HL-60 (cell line): ENCODE measurements at regions not wholly inside any gene's neighbourhood (a gene's known extent, or its start where the extent isn't known, plus 50 kb on each side); places are given as distances from the start of the nearest gene placed in this dataset.

Source experiments
- DNase-seq, 2 experiments: peaks; one replicate each; pipeline ENCODE4 v3.0.0-alpha.2; 2010 to 2020; ENCODE audit warnings: low read depth in 1 of 2, low spot score in 1 of 2
- H3K27ac ChIP-seq: fragments of 250-450 bp; sonication (Bioruptor Pico); replicated peaks from 2 replicates; pipeline ENCODE4 v1.5.1; 2020; ENCODE audit warnings: mild to moderate bottlenecking, moderate library complexity
- H3K27me3 ChIP-seq: fragments of 250-450 bp; sonication (Bioruptor Pico); 2 replicates; pipeline ENCODE4 v1.5.1; 2021; ENCODE audit warnings: mild to moderate bottlenecking, moderate library complexity; ENCODE audit not compliant: insufficient read depth, poor library complexity, severe bottlenecking
- H3K4me3 ChIP-seq: replicated peaks from 2 replicates; pipeline ENCODE4 v1.5.1; 2011; ENCODE audit warnings: mild to moderate bottlenecking, control low read depth, low read length; ENCODE audit not compliant: insufficient read depth
- CTCF ChIP-seq: IDR thresholded peaks from one replicate; pipeline ENCODE4 v1.5.1; 2011; ENCODE audit warnings: low read length, control low read depth, inconsistent platforms; ENCODE audit not compliant: insufficient read depth
- GABPA ChIP-seq: IDR thresholded peaks from 2 replicates; pipeline ENCODE4 v1.6.1; 2012; ENCODE audit warnings: low read depth
- POLR2AphosphoS5 ChIP-seq: IDR thresholded peaks from 2 replicates; pipeline ENCODE4 v1.6.1; 2012; ENCODE audit warnings: low read depth
- REST ChIP-seq: IDR thresholded peaks from 2 replicates; pipeline ENCODE4 v1.6.1; 2012; ENCODE audit warnings: low read depth; ENCODE audit not compliant: insufficient replicate concordance
- SPI1 ChIP-seq: IDR thresholded peaks from 2 replicates; pipeline ENCODE4 v1.6.1; 2012; ENCODE audit warnings: low read depth, mild to moderate bottlenecking, borderline replicate concordance

DNA sequence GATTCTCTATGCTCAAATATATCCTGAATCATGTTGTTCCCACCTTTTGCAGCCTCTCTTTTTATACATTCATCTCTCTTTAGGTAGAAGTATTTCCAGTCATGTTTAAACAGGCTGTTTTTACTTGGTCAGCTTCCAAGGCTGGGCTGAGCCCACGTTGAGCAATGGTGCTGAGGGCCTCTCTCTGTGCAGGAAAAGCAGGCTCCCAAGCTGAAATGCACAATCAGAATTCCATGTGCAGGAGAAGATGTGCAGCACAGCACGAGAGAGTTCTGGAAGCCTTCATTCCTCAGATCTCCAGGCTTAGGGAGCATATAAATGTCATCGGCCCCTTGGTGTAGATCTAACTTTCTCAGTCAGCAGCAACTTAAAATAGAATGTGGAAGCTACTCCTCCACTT lies 588.5 kb downstream of the TNS3 start:
- no peak for TF ChIP-seq REST
- TF ChIP-seq POLR2AphosphoS5 = no peak
- TF ChIP-seq GABPA = no peak
- TF ChIP-seq CTCF = no peak
- no peak for TF ChIP-seq SPI1
- Histone ChIP-seq H3K4me3 (no peak overlapping the region), H3K27me3 (no peaks in the 10 kb centered on the region), H3K27ac (no peak overlapping the region)
- DNase-seq = no peak

DNA sequence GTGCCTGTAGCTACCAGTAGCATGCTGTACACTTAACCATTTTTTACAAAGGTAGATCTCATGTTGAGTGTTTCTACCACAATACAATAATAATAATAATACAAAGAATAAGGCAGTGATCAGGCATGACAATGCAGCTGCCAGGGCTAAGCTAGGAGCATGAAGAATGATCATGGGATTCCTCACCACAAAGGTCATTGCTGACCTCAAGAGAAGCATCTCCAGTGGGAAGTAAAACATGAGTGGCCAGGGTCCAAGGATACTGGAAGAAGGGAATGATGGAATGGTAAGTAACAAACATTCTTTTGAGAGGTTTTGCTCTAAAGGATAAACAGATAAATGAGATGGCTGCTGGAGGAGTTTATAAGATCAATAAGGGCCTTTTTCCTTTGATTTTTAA lies 591.1 kb downstream of the TNS3 start:
- DNase-seq = no peak

GRCh38 chr7:46989247-46989646 lies 592.7 kb downstream of the TNS3 start:
- no peaks in the 10 kb centered on the region for H3K27me3 ChIP-seq
- no peak for TF ChIP-seq POLR2AphosphoS5
- no peak for TF ChIP-seq GABPA
- TF ChIP-seq SPI1 = no peak
- no peak for TF ChIP-seq REST
- TF ChIP-seq CTCF = no peak
- no peak for DNase-seq
- no peak overlapping the region for H3K4me3 ChIP-seq
- H3K27ac ChIP-seq = no peak overlapping the region

More for the DNA sequence above, 591.1 kb downstream of the TNS3 start:
- H3K27me3 ChIP-seq = no peaks in the 10 kb centered on the region
- TF ChIP-seq GABPA (no peak), REST (no peak), POLR2AphosphoS5 (no peak)
- no peak overlapping the region for H3K4me3 ChIP-seq
- no peak overlapping the region for H3K27ac ChIP-seq

- Histone ChIP-seq H3K4me3 (no peak overlapping the region), H3K27me3 (no peaks in the 10 kb centered on the region), H3K27ac (no peak overlapping the region)
- TF ChIP-seq SPI1 (no peak), CTCF (no peak), GABPA (no peak), POLR2AphosphoS5 (no peak), REST (no peak)
- no peak for DNase-seq
Observed at GRCh38 chr7:46982928-46983327, 599.0 kb downstream of the TNS3 start.
